GM12878 (cell line): ENCODE measurements at regions not wholly inside any gene's neighbourhood (a gene's known extent, or its start where the extent isn't known, plus 50 kb on each side); places are given as distances from the start of the nearest gene placed in this dataset.

Experiments used
- ATAC-seq: fragments of 200-7000 bp; cut with Tn5 transposase; 3 replicates; pipeline ENCODE4 v1.9.1; 2020; ENCODE audit warnings: mild to moderate bottlenecking, moderate library complexity
- BruUV-seq: library from RNA; stranded (reverse); fragments of 400-500 nt; replicated peaks from 2 replicates; lab custom pipeline; 2021; lab: Mats Ljungman, UMichigan
- CTCF ChIA-PET: fragments of 300-600 bp; sonication (Branson Sonifier 250); formaldehyde crosslinking; extraction: SDS; loops from one replicate; lab custom pipeline; 2021; ENCODE audit warnings: inconsistent platforms; lab: Yijun Ruan, JAX
- POLR2A ChIA-PET: fragments of 350-600 bp; formaldehyde crosslinking; extraction: SDS; loops from one replicate; lab custom pipeline; 2021; ENCODE audit warnings: inconsistent platforms; lab: Charles Lee
- RAD21 ChIA-PET: fragments of 300-600 bp; sonication (Branson Sonifier 250); formaldehyde crosslinking; loops from one replicate; lab custom pipeline; 2023; ENCODE audit warnings: antibody characterized with exemption; ENCODE audit not compliant: unreplicated experiment; lab: Charles Lee
- SMC1A ChIA-PET: fragments of 300-600 bp; sonication (Branson Sonifier 250); formaldehyde crosslinking; loops from one replicate; lab custom pipeline; 2023; ENCODE audit not compliant: unreplicated experiment, uncharacterized antibody; lab: Charles Lee
- DNase-seq: peaks from one replicate; pipeline ENCODE4 v3.0.0-alpha.2; 2011; ENCODE audit warnings: low read depth, low spot score
- FAIRE-seq: peaks from 3 replicates; lab custom pipeline; 2011; peaks lifted over from hg19 to GRCh38; lab: Jason Lieb, UNC
- H2AFZ ChIP-seq: 2 replicates; pipeline ENCODE4 v1.6.0; 2011; ENCODE audit warnings: low read depth, low read length, control low read depth; ENCODE audit not compliant: control insufficient read depth
- H3K27ac ChIP-seq: 2 replicates; pipeline ENCODE4 v1.5.1; 2011; ENCODE audit warnings: control low read depth; ENCODE audit not compliant: control insufficient read depth, insufficient read depth
- H3K27me3 ChIP-seq, 2 experiments: replicated peaks in 1 of 2; 2 replicates each; pipeline versions ENCODE4 v1.6.0 to v1.6.1; 2011; ENCODE audit warnings: low read length in 1 of 2; ENCODE audit not compliant: control insufficient read depth in 2 of 2, insufficient read depth in 2 of 2
- H3K36me3 ChIP-seq, 2 experiments: 2 replicates each; pipeline ENCODE4 v1.5.1; 2011; ENCODE audit warnings: low read length in 1 of 2; ENCODE audit not compliant: control insufficient read depth in 2 of 2, insufficient read depth in 2 of 2
- H3K4me1 ChIP-seq: 2 replicates; pipeline ENCODE4 v1.6.1; 2011; ENCODE audit warnings: mild to moderate bottlenecking, low read length, moderate library complexity, mixed read lengths; ENCODE audit not compliant: control insufficient read depth, insufficient read depth
- H3K4me2 ChIP-seq: 2 replicates; pipeline ENCODE4 v1.6.0; 2011; ENCODE audit warnings: control low read depth; ENCODE audit not compliant: control insufficient read depth, insufficient read depth
- H3K4me3 ChIP-seq: fragments of 200-600 bp; sonication (generic); 2 replicates; pipeline ENCODE4 v1.5.1; 2016
- H3K79me2 ChIP-seq: 2 replicates; pipeline ENCODE4 v1.6.0; 2011; ENCODE audit warnings: low read length; ENCODE audit not compliant: control insufficient read depth, insufficient read depth
- H3K9ac ChIP-seq: 2 replicates; pipeline ENCODE4 v1.8.0; 2011; ENCODE audit warnings: low read length, control low read depth, mixed read lengths; ENCODE audit not compliant: control insufficient read depth, insufficient read depth
- H3K9me3 ChIP-seq: replicated peaks from 3 replicates; pipeline ENCODE4 v1.5.1; 2011; ENCODE audit warnings: mild to moderate bottlenecking, low read length; ENCODE audit not compliant: control insufficient read depth, insufficient read depth
- H4K20me1 ChIP-seq: 2 replicates; pipeline ENCODE4 v1.6.0; 2011; ENCODE audit not compliant: control insufficient read depth, insufficient read depth
- BHLHE40 ChIP-seq, 2 experiments: fragments of 450-650 bp in 1 of 2; IDR thresholded peaks; 2 replicates each; pipeline ENCODE4 v1.6.1; 2011 to 2017; ENCODE audit warnings: low read depth in 2 of 2, borderline replicate concordance in 1 of 2, improper control_type of control experiment in 1 of 2, low read length in 1 of 2, mild to moderate bottlenecking in 1 of 2
- CHD2 ChIP-seq: IDR thresholded peaks from 2 replicates; pipeline ENCODE4 v1.6.1; 2011; ENCODE audit warnings: low read depth, low read length, improper control_type of control experiment, borderline replicate concordance
- CUX1 ChIP-seq: IDR thresholded peaks from 2 replicates; pipeline ENCODE4 v1.6.1; 2012; ENCODE audit warnings: improper control_type of control experiment, low read depth, low read length; ENCODE audit not compliant: insufficient replicate concordance
- DPF2 ChIP-seq: fragments of 450-650 bp; IDR thresholded peaks from 2 replicates; pipeline ENCODE4 v1.6.1; 2017; ENCODE audit warnings: mild to moderate bottlenecking
- IKZF1 ChIP-seq: fragments of 450-650 bp; conservative IDR thresholded peaks from 2 replicates; pipeline ENCODE4 v1.6.1; 2017; ENCODE audit warnings: antibody characterized with exemption, mild to moderate bottlenecking
- NFXL1 ChIP-seq: fragments of 450-650 bp; IDR thresholded peaks from 2 replicates; pipeline ENCODE4 v1.6.1; 2017; ENCODE audit warnings: antibody characterized with exemption, mild to moderate bottlenecking, borderline replicate concordance
- NR2F1 ChIP-seq: fragments of 450-650 bp; conservative IDR thresholded peaks from 2 replicates; pipeline ENCODE4 v1.6.1; 2017; ENCODE audit warnings: mild to moderate bottlenecking
- PAX5 ChIP-seq: IDR thresholded peaks from 2 replicates; pipeline ENCODE4 v1.6.1; 2011; ENCODE audit warnings: low read depth, low read length, borderline replicate concordance
- RUNX3 ChIP-seq: IDR thresholded peaks from 2 replicates; pipeline ENCODE4 v1.6.1; 2012; ENCODE audit warnings: low read length, inconsistent platforms
- ZSCAN29 ChIP-seq: fragments of 450-650 bp; IDR thresholded peaks from 2 replicates; pipeline ENCODE4 v1.6.1; 2017; ENCODE audit warnings: mild to moderate bottlenecking, moderate library complexity
- WGBS: methylation state at CpG from one replicate; pipeline ENCODE4 v1.1.6; 2016; ENCODE audit warnings: low lambda C conversion rate; ENCODE audit not compliant: insufficient replicate concordance, insufficient coverage; ENCODE audit errors: missing lambda C conversion rate; 5-methylcytosine and 5-hydroxymethylcytosine counted together
- in situ Hi-C: fragments of 300-500 bp; cut with MboI; formaldehyde crosslinking; loops from 9 replicates; pipeline ENCODE4 v1.14.3; 2018; ENCODE audit warnings: mixed read lengths
- intact Hi-C: fragments of 100-400 bp; cut with micrococcal nuclease; formaldehyde crosslinking; loops from one replicate; pipeline ENCODE4 v1.14.2; 2022; ENCODE audit not compliant: unreplicated experiment
- TF ChIP-seq, protein P1 (sequence below): fragments of 450-650 bp; formaldehyde crosslinking; IDR thresholded peaks from 2 replicates; pipeline ENCODE4 v1.4.0; 2022; ENCODE audit warnings: mild to moderate bottlenecking, moderate library complexity
- TF ChIP-seq, protein P2 (sequence below): fragments of 450-650 bp; IDR thresholded peaks from 2 replicates; pipeline ENCODE4 v1.6.1; 2017; ENCODE audit warnings: low read depth, mild to moderate bottlenecking, moderate library complexity

DNA sequence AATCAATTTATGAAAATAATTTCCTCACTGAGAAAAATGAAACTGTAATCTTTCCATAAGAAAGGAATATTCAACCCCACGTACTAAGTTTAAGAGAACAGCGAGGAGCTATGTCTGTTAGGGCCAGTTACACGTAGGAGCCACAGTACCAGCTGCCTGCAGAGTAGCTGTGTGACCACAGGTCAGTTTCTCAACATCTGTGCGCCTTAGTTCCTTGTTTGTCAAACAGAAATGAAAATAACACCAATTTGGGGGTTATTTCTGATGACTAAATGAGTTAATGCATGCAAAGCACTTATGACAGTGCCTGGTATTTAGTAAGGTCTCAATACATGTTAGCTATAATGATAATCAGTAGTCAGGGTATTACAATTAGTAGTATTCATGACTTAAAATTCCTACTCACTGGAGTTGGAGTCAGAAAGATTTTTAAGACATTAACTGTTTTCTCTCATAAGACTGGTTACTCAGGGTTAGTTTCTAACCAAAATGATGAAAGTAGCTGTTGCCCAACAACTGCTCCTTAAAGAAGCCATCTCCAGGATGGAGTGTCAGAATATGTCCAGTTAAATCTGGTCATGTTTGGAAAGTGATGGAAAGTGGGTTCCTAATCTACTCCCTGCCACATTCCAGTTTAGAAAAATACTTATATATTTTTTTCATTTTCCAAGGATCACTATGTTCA lies 85.8 kb upstream of the ZNF648 start:
- ChIA-PET SMC1A (interaction anchor here (0.8 to 10.0 kb wide), 13 partner anchors 24 to 433 kb away, joined by 3 to 303 read pairs (median 4); partner anchors contain the start of genes GLUL and TEDDM1), POLR2A (interaction anchor here (0.5 to 1.7 kb wide), 4 partner anchors 50 to 421 kb away, joined by 3 to 7 read pairs (median 4); no protein-coding TSS in a partner anchor), RAD21 (interaction anchor here (0.6 to 11.1 kb wide), 12 partner anchors 12 to 714 kb away, joined by 3 to 282 read pairs (median 4); partner anchors contain the start of gene GLUL), CTCF (interaction anchor here (0.6 to 14.5 kb wide), 8 partner anchors 9 to 719 kb away, joined by 3 to 418 read pairs (median 4); partner anchors contain the start of genes GLUL and TEDDM1)
- no TSS peak for BruUV-seq
- intact Hi-C loops (no loop called here), in situ Hi-C loops (loop anchor here (10.0 kb wide), 1 partner anchor 638 kb away; the partner anchor contains the start of gene NPL)
- H3K4me3 ChIP-seq = no peak overlapping the region
- no peaks in the 10 kb centered on the region for H3K27me3 ChIP-seq
- H3K9me3 ChIP-seq = no peaks in the 10 kb centered on the region
- H3K36me3 ChIP-seq = no peaks in the 10 kb centered on the region
- WGBS = 2% methylated on average over 4 of the region's 4 CpGs
- H3K4me2 ChIP-seq = peak overlapping the region; percentile 13; the same call in 1 of the 2 replicates
- no peaks in the 10 kb centered on the region for H3K79me2 ChIP-seq
- no peak overlapping the region for H2AFZ ChIP-seq
- peaks cover 9% of the 10 kb centered on the region for H3K4me1 ChIP-seq
- FAIRE-seq = peak; percentile 31
- no peak overlapping the region for H3K27ac ChIP-seq
- peak; percentile 60 for DNase-seq
- peak; percentile 92 for ATAC-seq
- no peak overlapping the region for H3K9ac ChIP-seq
- H4K20me1 ChIP-seq = no peaks in the 10 kb centered on the region
- peak; percentile 40; the same call in 1 of the 2 replicates for TF ChIP-seq PAX5
- TF ChIP-seq, protein P1, sequence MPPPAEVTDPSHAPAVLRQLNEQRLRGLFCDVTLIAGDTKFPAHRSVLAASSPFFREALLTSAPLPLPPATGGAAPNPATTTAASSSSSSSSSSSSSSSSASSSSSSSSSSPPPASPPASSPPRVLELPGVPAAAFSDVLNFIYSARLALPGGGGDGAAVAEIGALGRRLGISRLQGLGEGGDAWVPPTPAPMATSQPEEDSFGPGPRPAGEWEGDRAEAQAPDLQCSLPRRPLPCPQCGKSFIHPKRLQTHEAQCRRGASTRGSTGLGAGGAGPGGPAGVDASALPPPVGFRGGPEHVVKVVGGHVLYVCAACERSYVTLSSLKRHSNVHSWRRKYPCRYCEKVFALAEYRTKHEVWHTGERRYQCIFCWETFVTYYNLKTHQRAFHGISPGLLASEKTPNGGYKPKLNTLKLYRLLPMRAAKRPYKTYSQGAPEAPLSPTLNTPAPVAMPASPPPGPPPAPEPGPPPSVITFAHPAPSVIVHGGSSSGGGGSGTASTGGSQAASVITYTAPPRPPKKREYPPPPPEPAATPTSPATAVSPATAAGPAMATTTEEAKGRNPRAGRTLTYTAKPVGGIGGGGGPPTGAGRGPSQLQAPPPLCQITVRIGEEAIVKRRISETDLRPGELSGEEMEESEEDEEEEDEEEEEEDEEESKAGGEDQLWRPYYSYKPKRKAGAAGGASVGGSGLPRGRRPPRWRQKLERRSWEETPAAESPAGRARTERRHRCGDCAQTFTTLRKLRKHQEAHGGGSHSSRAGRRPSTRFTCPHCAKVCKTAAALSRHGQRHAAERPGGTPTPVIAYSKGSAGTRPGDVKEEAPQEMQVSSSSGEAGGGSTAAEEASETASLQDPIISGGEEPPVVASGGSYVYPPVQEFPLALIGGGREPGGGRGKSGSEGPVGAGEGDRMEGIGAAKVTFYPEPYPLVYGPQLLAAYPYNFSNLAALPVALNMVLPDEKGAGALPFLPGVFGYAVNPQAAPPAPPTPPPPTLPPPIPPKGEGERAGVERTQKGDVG = no peak
- no peak for TF ChIP-seq NFXL1
- TF ChIP-seq BHLHE40 (IDR thresholded peaks at IDR 0.05; ENCODE audit: borderline replicate concordance in 1 of 2, low read depth in 2 of 2, low read length in 1 of 2) = peak; percentile 24 to 33; a peak in 2 of 4 replicates
- TF ChIP-seq IKZF1 = 0 out of 2 replicates have a peak, but pooled peaks have one; percentile 29
- peak; percentile 60 for TF ChIP-seq DPF2
- TF ChIP-seq ZSCAN29 = no peak
- TF ChIP-seq NR2F1 = 0 out of 2 replicates have a peak, but pooled peaks have one; percentile 13
- peak; percentile 43 for TF ChIP-seq CUX1
- TF ChIP-seq, protein P2, sequence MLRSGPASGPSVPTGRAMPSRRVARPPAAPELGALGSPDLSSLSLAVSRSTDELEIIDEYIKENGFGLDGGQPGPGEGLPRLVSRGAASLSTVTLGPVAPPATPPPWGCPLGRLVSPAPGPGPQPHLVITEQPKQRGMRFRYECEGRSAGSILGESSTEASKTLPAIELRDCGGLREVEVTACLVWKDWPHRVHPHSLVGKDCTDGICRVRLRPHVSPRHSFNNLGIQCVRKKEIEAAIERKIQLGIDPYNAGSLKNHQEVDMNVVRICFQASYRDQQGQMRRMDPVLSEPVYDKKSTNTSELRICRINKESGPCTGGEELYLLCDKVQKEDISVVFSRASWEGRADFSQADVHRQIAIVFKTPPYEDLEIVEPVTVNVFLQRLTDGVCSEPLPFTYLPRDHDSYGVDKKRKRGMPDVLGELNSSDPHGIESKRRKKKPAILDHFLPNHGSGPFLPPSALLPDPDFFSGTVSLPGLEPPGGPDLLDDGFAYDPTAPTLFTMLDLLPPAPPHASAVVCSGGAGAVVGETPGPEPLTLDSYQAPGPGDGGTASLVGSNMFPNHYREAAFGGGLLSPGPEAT = peak; percentile 69; the same call in 1 of the 2 replicates
- peak; percentile 52; the same call in 1 of the 2 replicates for TF ChIP-seq CHD2
- TF ChIP-seq RUNX3 = peak; percentile 87
